Activated CD4-positive, alpha-beta T cell treated with anti-CD3 and anti-CD28 coated beads, Interleukin-2, amount 10 ng/mL, durations not matched to agents 24 days and 14 days (primary cell): ENCODE measurements at regions not wholly inside any gene's neighbourhood (a gene's known extent, or its start where the extent isn't known, plus 50 kb on each side); places are given as distances from the start of the nearest gene placed in this dataset.

Source experiments
- DNase-seq: peaks from one replicate; pipeline ENCODE4 v3.0.0; 2022
- H3K27ac Mint-ChIP-seq: one replicate; pipeline ENCODE4 v1.8.0; 2022; ENCODE audit warnings: mild to moderate bottlenecking, mixed read lengths
- H3K27me3 Mint-ChIP-seq: one replicate; pipeline ENCODE4 v1.8.0; 2022; ENCODE audit warnings: mixed read lengths
- H3K36me3 Mint-ChIP-seq: one replicate; pipeline ENCODE4 v1.8.0; 2022; ENCODE audit warnings: low read depth, mild to moderate bottlenecking, mixed read lengths
- H3K4me1 Mint-ChIP-seq: one replicate; pipeline ENCODE4 v1.8.0; 2021; ENCODE audit warnings: mixed read lengths
- H3K4me3 Mint-ChIP-seq: one replicate; pipeline ENCODE4 v1.8.0; 2022; ENCODE audit warnings: mild to moderate bottlenecking, moderate library complexity, mixed read lengths
- H3K9me3 Mint-ChIP-seq: one replicate; pipeline ENCODE4 v1.8.0; 2021; ENCODE audit warnings: mixed read lengths
- intact Hi-C: fragments of 100-400 bp; cut with micrococcal nuclease; formaldehyde crosslinking; loops from one replicate; pipeline ENCODE4 v1.15.1; 2023

DNA sequence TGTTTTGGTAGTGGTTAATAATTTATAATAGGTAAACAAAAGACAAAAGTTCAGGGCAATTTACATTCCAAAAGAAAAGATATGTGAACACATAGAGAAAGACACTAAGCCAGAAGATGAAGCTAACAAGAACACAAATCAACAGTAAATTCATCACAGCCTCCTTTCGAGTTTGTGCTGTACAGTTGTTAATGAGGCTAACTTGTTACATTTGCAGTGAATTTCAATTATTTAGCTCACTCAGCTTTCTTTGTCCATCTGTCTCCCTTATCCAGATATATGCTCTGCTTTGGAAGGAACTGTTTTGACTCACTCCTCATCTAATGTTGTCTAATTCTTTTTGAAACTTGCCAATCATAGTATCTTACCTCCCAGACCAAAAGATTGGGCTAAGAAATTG is 423.3 kb upstream of the OLFM3 start:
- no peak overlapping the region for H3K27ac Mint-ChIP-seq
- intact Hi-C loops: no loop called here
- H3K36me3 Mint-ChIP-seq: no peaks in the 10 kb centered on the region
- H3K4me3 Mint-ChIP-seq: no peak overlapping the region
- no peak for DNase-seq
- no peaks in the 10 kb centered on the region for H3K9me3 Mint-ChIP-seq
- H3K27me3 Mint-ChIP-seq: no peaks in the 10 kb centered on the region
- H3K4me1 Mint-ChIP-seq: no peaks in the 10 kb centered on the region
